ENCODE measurements at regions not wholly inside any gene's neighbourhood (a gene's known extent, or its start where the extent isn't known, plus 50 kb on each side); places are given as distances from the start of the nearest gene placed in this dataset.

GRCh38 chr6:56771189-56771588 is 128.5 kb upstream of the DST start:
- no peaks in the 10 kb centered on the region for H3K27me3 ChIP-seq (ENCODE audit: insufficient read depth)
- Mint-ChIP-seq H3K27me3 (ENCODE audit: insufficient read depth, low read depth, poor library complexity) (peaks cover 7% of the 10 kb centered on the region), H3K9me3 (no peaks in the 10 kb centered on the region), H3K4me1 (peaks cover 69% of the 10 kb centered on the region), H3K27ac (no peak overlapping the region), H3K4me3 (no peak overlapping the region), H3K36me3 (ENCODE audit: low read depth) (peaks cover 5% of the 10 kb centered on the region; the same call in 2 of the 3 replicates)
- no peak overlapping the region for H2AFZ ChIP-seq
- DNase-seq (ENCODE audit: low spot score): no peak
- ATAC-seq: no peak
- no peaks in the 10 kb centered on the region for H4K20me1 ChIP-seq (replicated peaks; ENCODE audit: insufficient read depth)
- H3K4me1 ChIP-seq (ENCODE audit: insufficient read depth): peaks cover 62% of the 10 kb centered on the region
- H3K4me3 ChIP-seq: no peak overlapping the region
- H3K9me2 ChIP-seq (ENCODE audit: insufficient read depth): peaks cover 6% of the 10 kb centered on the region
- H3K36me3 ChIP-seq (ENCODE audit: insufficient read depth): no peaks in the 10 kb centered on the region
- H3F3A ChIP-seq (replicated peaks; ENCODE audit: low read depth): 0 out of 2 replicates have a peak, but pooled peaks cover 3% of the 10 kb centered on the region
- H3K79me2 ChIP-seq (replicated peaks; ENCODE audit: insufficient read depth): peaks cover 85% of the 10 kb centered on the region
- no peak overlapping the region for H3K4me2 ChIP-seq
- no peak overlapping the region for H3K27ac ChIP-seq (ENCODE audit: low read depth)
- TF ChIP-seq ZNF114 (CRISPR knock-in tag; IDR thresholded peaks at IDR 0.05) (no peak), ZNF462 (CRISPR knock-in tag; IDR thresholded peaks at IDR 0.05) (no peak), EZH2phosphoT487 (IDR thresholded peaks at IDR 0.05; ENCODE audit: unreplicated experiment) (no peak)

- Mint-ChIP-seq H3K27me3 (ENCODE audit: insufficient read depth, low read depth, poor library complexity) (peaks cover 7% of the 10 kb centered on the region), H3K4me3 (no peak overlapping the region), H3K9me3 (no peaks in the 10 kb centered on the region), H3K4me1 (peaks cover 64% of the 10 kb centered on the region), H3K27ac (peak overlapping the region; percentile 80; the same call in 1 of the 2 replicates), H3K36me3 (ENCODE audit: low read depth) (peaks cover 5% of the 10 kb centered on the region; the same call in 2 of the 3 replicates)
- Histone ChIP-seq H3F3A (replicated peaks; ENCODE audit: low read depth) (0 out of 2 replicates have a peak, but pooled peaks cover 3% of the 10 kb centered on the region), H2AFZ (no peak overlapping the region), H3K4me2 (no peak overlapping the region), H3K4me1 (ENCODE audit: insufficient read depth) (peaks cover 63% of the 10 kb centered on the region), H3K79me2 (replicated peaks; ENCODE audit: insufficient read depth) (peaks cover 96% of the 10 kb centered on the region), H4K20me1 (replicated peaks; ENCODE audit: insufficient read depth) (0 out of 2 replicates have a peak, but pooled peaks cover 2% of the 10 kb centered on the region), H3K36me3 (ENCODE audit: insufficient read depth) (no peaks in the 10 kb centered on the region), H3K9me2 (ENCODE audit: insufficient read depth) (peaks cover 6% of the 10 kb centered on the region), H3K27me3 (ENCODE audit: insufficient read depth) (no peaks in the 10 kb centered on the region), H3K4me3 (no peak overlapping the region), H3K27ac (ENCODE audit: low read depth) (0 out of 2 replicates have a peak overlapping the region, but pooled peaks have one; percentile 12)
- DNase-seq (ENCODE audit: low spot score) (no peak), ATAC-seq (no peak)
- TF ChIP-seq ZNF114 (CRISPR knock-in tag; IDR thresholded peaks at IDR 0.05) (no peak), CTCF (conservative IDR thresholded peaks at IDR 0.05; ENCODE audit: low read depth in 2 of 2) (no peak), EZH2 (IDR thresholded peaks at IDR 0.05; ENCODE audit: low read depth, unreplicated experiment) (no peak)
These were observed 127.4 kb upstream of the DST start for GRCh38 chr6:56770011-56770520.

Measured in GM23338 (cell line).